ENCODE measurements at regions not wholly inside any gene's neighbourhood (a gene's known extent, or its start where the extent isn't known, plus 50 kb on each side); places are given as distances from the start of the nearest gene placed in this dataset.

- DNase-seq = no peak
- H3K79me2 ChIP-seq (ENCODE audit: insufficient read depth, low read length) = no peaks in the 10 kb centered on the region
- no peak for ATAC-seq (ENCODE audit: insufficient read depth, low read depth)
- H2AFZ ChIP-seq (ENCODE audit: low read depth, low read length) = no peak overlapping the region
- no peak overlapping the region for H3K27ac ChIP-seq (ENCODE audit: low read length)
- no peak overlapping the region for H3K4me3 ChIP-seq (ENCODE audit: low read depth in 1 of 2, low read length in 2 of 2)
- H3K9me3 ChIP-seq (ENCODE audit: insufficient read depth, low read length, severe bottlenecking) = no peaks in the 10 kb centered on the region
- no peaks in the 10 kb centered on the region for H3K27me3 ChIP-seq (ENCODE audit: insufficient read depth, low read length, poor library complexity)
- TF ChIP-seq CTCF (IDR thresholded peaks at IDR 0.05; ENCODE audit: borderline replicate concordance, extremely low read depth, low read length, poor library complexity, severe bottlenecking) = no peak
- no peak for TF ChIP-seq EZH2 (IDR thresholded peaks at IDR 0.05; ENCODE audit: borderline replicate concordance, low read depth, low read length, severe bottlenecking)
- H4K20me1 ChIP-seq (ENCODE audit: insufficient read depth, low read length) = no peaks in the 10 kb centered on the region
- H3K36me3 ChIP-seq (ENCODE audit: insufficient read depth, low read length) = no peaks in the 10 kb centered on the region
- H3K9ac ChIP-seq (ENCODE audit: low read depth, low read length) = no peak overlapping the region
- H3K4me1 ChIP-seq (ENCODE audit: insufficient read depth, low read length) = no peaks in the 10 kb centered on the region
- H3K4me2 ChIP-seq (ENCODE audit: insufficient read depth, low read length) = no peak overlapping the region
Observed at GRCh38 chr11:15687342-15687741, 572.6 kb downstream of the INSC start.

- no peak for ATAC-seq (ENCODE audit: insufficient read depth, low read depth)
- H3K4me1 ChIP-seq (ENCODE audit: insufficient read depth, low read length) = no peaks in the 10 kb centered on the region
- no peaks in the 10 kb centered on the region for H3K27me3 ChIP-seq (ENCODE audit: insufficient read depth, low read length, poor library complexity)
- H4K20me1 ChIP-seq (ENCODE audit: insufficient read depth, low read length) = no peaks in the 10 kb centered on the region
- DNase-seq = no peak
- no peak overlapping the region for H2AFZ ChIP-seq (ENCODE audit: low read depth, low read length)
- no peak overlapping the region for H3K4me3 ChIP-seq (ENCODE audit: low read depth in 1 of 2, low read length in 2 of 2)
- no peaks in the 10 kb centered on the region for H3K9me3 ChIP-seq (ENCODE audit: insufficient read depth, low read length, severe bottlenecking)
- H3K79me2 ChIP-seq (ENCODE audit: insufficient read depth, low read length) = no peaks in the 10 kb centered on the region
- H3K36me3 ChIP-seq (ENCODE audit: insufficient read depth, low read length) = no peaks in the 10 kb centered on the region
- TF ChIP-seq EZH2 (IDR thresholded peaks at IDR 0.05; ENCODE audit: borderline replicate concordance, low read depth, low read length, severe bottlenecking) (no peak), CTCF (IDR thresholded peaks at IDR 0.05; ENCODE audit: borderline replicate concordance, extremely low read depth, low read length, poor library complexity, severe bottlenecking) (no peak)
- H3K9ac ChIP-seq (ENCODE audit: low read depth, low read length) = no peak overlapping the region
- no peak overlapping the region for H3K27ac ChIP-seq (ENCODE audit: low read length)
- no peak overlapping the region for H3K4me2 ChIP-seq (ENCODE audit: insufficient read depth, low read length)
Observed at GRCh38 chr11:15688351-15688792, 573.6 kb downstream of the INSC start.

GRCh38 chr11:15690320-15690719 is 575.6 kb downstream of the INSC start:
- Histone ChIP-seq H3K4me2 (ENCODE audit: insufficient read depth, low read length) (no peak overlapping the region), H3K4me3 (ENCODE audit: low read depth in 1 of 2, low read length in 2 of 2) (no peak overlapping the region), H3K27me3 (ENCODE audit: insufficient read depth, low read length, poor library complexity) (no peaks in the 10 kb centered on the region), H3K27ac (ENCODE audit: low read length) (no peak overlapping the region), H3K9me3 (ENCODE audit: insufficient read depth, low read length, severe bottlenecking) (no peaks in the 10 kb centered on the region), H4K20me1 (ENCODE audit: insufficient read depth, low read length) (no peaks in the 10 kb centered on the region), H2AFZ (ENCODE audit: low read depth, low read length) (no peak overlapping the region), H3K9ac (ENCODE audit: low read depth, low read length) (no peak overlapping the region), H3K4me1 (ENCODE audit: insufficient read depth, low read length) (no peaks in the 10 kb centered on the region), H3K36me3 (ENCODE audit: insufficient read depth, low read length) (no peaks in the 10 kb centered on the region), H3K79me2 (ENCODE audit: insufficient read depth, low read length) (no peaks in the 10 kb centered on the region)
- no peak for TF ChIP-seq EZH2 (IDR thresholded peaks at IDR 0.05; ENCODE audit: borderline replicate concordance, low read depth, low read length, severe bottlenecking)
- no peak for TF ChIP-seq CTCF (IDR thresholded peaks at IDR 0.05; ENCODE audit: borderline replicate concordance, extremely low read depth, low read length, poor library complexity, severe bottlenecking)
- DNase-seq (no peak), ATAC-seq (ENCODE audit: insufficient read depth, low read depth) (no peak)

- Histone ChIP-seq H4K20me1 (ENCODE audit: insufficient read depth, low read length) (no peaks in the 10 kb centered on the region), H2AFZ (ENCODE audit: low read depth, low read length) (no peak overlapping the region), H3K9ac (ENCODE audit: low read depth, low read length) (no peak overlapping the region), H3K4me2 (ENCODE audit: insufficient read depth, low read length) (no peak overlapping the region), H3K4me3 (ENCODE audit: low read depth in 1 of 2, low read length in 2 of 2) (no peak overlapping the region), H3K27ac (ENCODE audit: low read length) (no peak overlapping the region), H3K79me2 (ENCODE audit: insufficient read depth, low read length) (no peaks in the 10 kb centered on the region), H3K4me1 (ENCODE audit: insufficient read depth, low read length) (no peaks in the 10 kb centered on the region), H3K27me3 (ENCODE audit: insufficient read depth, low read length, poor library complexity) (no peaks in the 10 kb centered on the region), H3K36me3 (ENCODE audit: insufficient read depth, low read length) (no peaks in the 10 kb centered on the region), H3K9me3 (ENCODE audit: insufficient read depth, low read length, severe bottlenecking) (no peaks in the 10 kb centered on the region)
- TF ChIP-seq EZH2 (IDR thresholded peaks at IDR 0.05; ENCODE audit: borderline replicate concordance, low read depth, low read length, severe bottlenecking) = no peak
- no peak for TF ChIP-seq CTCF (IDR thresholded peaks at IDR 0.05; ENCODE audit: borderline replicate concordance, extremely low read depth, low read length, poor library complexity, severe bottlenecking)
- ATAC-seq (ENCODE audit: insufficient read depth, low read depth) = no peak
- no peak for DNase-seq
Observed at GRCh38 chr11:15692739-15693138, 578.0 kb downstream of the INSC start.
